ENCODE measurements at regions not wholly inside any gene's neighbourhood (a gene's known extent, or its start where the extent isn't known, plus 50 kb on each side); places are given as distances from the start of the nearest gene placed in this dataset.
"Not testable (repeated sequence)": the region's sequence is repeated elsewhere in the genome, so short reads cannot be mapped to it uniquely, and the experiment has no call there.

DNA sequence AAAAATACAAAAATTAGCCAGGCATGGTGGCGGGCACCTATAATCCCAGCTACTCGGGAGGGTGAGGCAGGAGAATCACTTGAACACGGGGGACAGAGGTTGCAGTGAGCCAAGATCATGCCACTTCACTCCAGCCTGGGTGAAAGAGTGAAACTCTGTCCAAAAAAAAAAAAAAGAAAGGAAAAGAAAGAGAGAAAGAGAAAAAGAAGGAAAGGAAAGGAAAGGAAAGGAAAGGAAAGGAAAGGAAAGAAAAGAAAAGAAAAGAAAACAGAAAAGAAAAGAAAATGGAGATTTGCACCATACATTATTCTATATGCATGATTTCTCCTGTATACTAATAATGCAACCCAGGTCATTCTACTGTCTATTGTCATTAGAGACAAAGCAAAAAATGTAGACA is 421.5 kb downstream of the PCDH19 start:
- not testable (repeated sequence) for DNase-seq

DNA sequence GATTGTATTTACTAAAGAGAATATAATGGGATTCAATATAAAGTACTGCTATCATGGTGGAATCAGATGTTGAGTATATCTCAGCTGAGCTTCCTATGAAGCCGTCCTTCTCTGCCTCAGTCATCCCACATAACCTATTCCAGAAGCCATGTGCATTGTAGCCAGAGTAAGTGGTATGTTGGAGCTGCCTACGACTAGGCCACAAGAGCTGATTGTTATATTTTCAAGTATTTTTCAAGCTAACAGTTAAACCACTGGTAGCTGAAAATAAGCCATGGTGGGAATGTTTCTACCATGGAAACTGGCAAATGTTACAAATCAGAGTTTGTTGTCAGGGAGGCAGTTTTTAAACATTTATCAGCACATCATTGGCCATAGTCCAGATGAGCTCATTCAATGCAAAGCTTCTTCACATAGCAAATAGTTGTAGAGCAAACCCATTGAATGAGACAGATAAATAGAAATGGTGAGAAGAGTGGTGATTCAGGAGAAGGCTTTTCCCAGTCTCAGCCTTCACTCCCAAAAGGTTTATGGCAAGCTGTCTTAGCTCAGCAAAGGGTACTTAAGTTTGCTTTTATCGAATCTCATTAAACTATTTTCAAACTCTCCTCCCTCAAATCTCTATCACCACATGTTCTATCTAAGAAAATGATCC is 436.4 kb downstream of the PCDH19 start:
- no peak for DNase-seq

DNA sequence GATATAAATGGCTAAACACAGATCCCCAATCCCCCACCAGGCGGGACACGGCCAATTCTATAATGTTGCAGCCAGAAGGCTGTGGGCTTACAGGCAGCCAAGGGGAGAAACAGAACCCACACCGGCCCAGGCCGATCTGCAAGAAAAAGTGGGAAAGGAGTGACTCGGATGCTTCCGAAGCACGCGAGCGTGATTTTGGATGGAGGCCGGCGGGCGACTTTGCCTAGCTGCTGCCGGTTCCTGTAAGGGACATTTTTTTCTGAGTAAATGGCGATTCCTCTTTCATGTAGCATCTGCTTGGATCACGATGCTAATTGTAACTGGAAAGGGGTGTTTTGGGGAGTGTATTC is 470.2 kb downstream of the PCDH19 start:
- DNase-seq: no peak

DNA sequence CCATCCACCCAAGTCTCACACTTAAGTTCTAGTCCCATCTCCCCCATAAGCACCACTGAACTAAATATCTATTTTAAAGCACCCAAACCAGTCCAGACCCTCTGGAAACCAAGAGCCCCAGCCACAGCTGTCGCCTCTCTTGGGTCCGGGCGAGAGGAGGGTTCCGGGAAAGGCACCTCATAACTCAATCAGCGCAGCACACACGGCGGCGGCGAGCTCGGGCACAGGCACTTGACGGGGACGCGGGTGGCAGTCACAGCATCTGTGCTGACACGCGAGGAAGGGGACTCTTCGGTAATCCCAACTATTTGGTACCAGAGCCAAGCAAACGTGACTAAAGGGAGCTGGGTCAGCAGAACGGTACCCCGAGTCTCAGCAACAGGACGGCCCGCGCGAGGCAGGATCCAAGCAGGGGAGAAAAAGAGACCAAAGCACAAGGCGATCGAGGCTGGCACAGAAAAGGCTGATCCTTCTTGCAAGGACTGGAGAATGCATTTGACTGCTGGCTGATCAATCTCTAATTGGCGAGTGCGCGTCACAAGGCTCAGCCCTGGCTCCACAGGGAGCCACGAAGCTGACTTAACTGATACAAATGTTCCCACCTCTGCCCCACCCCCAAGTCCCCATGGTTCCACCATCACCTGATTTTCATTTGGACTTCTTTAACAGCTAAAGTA is 470.7 kb downstream of the PCDH19 start:
- DNase-seq: not testable (repeated sequence)

DNA sequence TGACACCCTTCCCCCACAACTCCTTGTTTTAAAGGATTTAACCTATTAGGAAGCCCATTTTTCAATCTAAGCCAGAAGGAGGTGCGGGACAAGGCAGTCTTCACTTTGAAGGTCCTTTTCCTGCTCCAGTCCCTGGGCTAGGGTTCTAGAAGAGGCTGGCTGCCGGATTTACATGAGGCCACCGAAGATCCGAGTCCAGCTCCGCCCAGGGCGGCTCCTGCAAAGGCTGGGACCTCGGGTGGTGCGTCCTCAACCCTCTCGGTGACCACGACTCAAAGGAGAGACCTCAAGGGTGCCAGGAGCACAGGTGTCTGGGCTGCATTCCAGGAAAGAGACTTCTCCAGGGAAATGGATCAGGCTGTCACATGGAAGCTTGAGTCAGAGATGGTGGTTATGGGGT is 471.6 kb downstream of the PCDH19 start:
- DNase-seq: no peak

DNA sequence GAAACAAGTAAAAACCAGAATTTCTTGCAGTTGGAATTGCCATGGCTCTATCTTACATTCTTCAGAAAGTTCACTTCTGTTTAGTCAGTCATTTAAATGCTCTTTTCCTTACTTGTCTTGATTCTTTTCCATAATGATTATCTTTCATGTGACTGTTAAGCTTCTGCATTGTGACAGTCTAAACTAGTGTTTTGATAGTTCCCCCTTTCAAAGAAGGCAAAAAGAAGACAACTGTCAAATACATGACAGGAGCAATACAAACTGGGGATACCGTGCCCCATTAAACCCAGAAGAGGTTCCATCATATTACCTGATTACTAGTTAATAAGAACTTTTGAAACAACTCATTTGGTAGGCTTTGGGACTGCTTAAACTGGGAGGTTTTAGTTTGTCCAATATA is 476.2 kb downstream of the PCDH19 start:
- DNase-seq: no peak

DNA sequence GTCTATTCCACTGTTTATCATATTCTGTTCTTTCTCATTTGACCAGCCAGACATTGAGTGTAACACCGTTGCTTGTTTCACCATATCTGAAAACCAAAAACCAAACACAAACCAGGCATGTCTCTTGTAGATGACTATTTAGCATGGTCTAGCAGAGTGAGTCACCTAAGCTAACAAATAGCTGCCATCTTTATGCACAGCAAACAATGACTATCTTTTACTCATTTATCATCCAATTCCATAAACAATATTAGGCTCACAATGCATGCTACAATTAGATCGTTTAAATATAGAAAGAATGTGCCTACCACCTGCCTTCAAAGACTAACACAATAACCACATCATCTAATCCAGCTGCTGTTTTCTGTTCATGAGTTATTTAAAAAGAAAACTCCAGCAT is 495.4 kb downstream of the PCDH19 start:
- DNase-seq: peak; percentile 72 to 77

DNA sequence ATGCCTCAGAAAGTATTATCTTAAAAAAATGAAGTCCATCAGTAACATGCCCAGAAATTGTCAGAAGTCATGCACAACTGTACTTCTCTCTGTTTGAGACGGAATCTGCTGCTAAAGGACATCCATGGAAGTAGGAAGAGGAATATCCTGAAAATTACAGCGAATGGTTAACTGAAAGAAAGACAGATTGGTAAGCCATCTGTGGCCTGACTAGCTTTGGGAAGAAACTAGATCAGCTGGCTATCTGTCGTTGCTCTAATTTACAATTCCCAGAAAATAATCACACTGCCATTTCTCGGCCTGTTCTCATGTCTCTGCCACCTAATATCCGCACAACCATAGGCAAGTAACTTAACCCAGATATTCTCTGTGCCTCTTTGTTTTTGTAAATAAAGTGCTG is 496.5 kb downstream of the PCDH19 start:
- no peak for DNase-seq

DNA sequence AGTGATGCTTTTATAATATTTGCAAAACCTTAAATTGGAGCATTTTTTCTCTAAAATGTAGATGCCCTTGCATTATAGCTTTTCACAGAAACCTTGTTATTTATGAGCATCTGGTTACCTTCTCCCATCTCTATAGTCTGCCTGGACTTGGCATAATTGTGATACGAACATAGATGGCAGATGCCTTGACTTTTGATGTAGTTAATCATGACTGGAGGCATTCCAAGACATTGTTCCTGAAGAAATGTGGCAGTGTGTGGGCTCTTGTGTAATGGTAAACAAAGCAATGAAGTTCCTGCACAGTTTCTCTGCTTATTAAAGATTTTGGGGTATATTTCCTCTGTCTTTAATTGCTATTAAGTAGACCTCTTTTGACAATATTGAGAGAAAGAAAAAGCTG is 500.1 kb downstream of the PCDH19 start:
- DNase-seq: no peak

DNA sequence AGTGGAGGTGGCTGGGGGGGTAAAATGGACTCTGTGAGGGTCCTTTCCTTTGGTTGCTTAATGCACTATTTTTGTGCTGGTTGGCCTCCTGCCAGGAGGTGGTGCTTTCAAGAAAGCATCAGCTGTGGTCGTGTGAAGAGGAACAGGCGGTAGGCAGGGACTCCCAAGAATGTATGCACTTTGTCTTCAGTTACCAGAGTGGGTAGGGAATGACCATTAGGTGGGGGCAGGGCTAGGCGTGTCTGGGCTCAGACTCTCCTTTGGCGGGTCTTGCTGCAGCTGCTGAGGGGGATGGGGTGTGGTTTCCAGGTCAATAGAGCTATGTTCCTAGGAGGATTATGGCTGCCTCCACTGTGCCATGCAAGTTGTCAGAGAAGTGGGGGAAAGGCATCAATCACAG is 509.0 kb downstream of the PCDH19 start:
- no peak for DNase-seq

DNA sequence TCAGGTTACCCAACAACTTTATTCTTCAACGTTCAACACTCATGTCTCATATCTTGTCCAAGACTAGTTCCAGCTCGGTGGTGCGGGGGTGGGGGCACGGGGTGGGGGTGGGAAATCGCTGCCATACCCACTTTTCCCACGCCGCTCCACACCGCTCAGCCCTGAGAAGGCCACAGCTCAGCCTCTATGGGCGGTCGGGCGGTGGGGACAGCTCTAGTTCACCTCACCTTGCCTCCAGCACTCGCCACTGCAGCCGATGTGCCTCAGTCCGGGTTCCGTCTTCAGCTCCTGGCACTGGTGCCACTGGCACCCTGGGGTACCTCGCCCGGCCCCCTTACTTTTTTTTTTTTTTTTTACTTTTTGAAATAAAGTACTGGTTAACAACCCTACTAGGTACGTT is 522.2 kb downstream of the PCDH19 start:
- DNase-seq: no peak

DNA sequence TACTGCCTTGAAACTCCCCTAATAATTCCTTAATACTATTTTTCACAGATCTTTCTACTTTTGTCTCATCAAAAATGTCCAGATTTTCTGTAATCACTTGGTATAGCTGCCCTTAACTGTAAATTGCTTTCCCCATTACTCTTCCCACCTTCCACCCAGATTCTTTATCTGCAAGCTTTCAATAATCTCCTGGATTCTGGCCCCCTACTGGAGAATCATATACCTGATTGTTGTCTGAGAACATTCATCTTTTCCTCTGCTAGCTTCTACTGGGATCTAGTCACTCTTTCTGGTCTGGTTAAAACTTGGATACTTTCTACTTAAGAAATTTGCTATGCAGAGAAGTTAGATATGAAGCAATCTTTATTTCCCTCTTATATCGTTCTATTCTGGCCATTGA is 552.6 kb downstream of the PCDH19 start:
- no peak for DNase-seq

DNA sequence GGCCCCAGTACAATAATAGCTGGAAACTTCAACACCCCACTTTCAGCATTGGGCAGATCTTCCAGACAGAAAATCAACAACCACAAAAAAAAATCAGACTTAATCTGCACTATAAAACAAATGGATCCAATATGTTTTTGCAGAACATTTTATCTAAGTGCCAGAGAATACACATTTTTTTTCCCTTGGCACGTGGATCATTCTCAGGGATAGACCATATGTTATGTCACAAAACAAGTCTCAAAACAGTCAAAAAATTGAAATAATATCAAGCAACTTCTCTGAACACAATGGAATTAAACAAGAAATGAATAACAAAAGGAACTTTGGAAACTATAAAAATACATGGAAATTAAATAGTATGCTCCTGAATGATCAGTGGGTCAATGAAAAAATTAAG is 576.3 kb downstream of the PCDH19 start:
- no peak for DNase-seq

DNA sequence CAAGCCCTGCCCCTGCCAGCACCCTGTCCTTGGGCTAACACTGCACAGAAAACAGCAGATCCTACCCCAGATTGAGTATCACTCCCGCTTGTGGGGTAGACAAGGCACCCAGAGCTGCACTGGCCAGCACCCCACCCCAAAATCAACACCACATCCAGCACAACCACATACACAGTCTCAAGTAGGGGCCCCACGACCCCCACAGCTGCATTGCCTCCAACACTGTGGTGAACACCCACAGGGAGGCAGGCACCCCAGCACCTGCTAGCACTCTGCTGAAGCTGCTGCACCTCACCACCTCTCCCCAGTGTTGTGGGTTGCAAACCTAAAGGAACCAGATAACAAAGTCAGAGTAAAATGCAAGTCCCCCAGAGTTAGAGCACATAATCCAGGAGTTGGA is 589.9 kb downstream of the PCDH19 start:
- no peak for DNase-seq

DNA sequence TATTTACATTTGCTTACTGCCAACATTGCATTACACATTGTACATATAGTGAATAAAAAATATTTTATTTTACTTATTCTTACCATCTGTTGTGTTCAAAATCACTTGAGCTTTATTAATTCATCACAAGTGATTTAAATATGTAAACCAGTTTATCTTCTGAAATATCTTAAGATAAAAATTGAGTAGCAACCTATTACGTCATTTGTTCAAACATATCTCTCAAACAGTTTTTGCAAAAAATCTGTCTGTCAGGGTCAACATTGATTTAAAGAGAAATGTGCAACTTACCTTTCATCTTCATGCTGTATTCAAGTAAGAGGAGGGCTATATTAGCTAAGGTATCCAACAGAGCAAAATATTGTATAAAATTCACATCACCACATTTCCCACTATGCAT is 610.1 kb downstream of the PCDH19 start:
- DNase-seq: no peak

DNA sequence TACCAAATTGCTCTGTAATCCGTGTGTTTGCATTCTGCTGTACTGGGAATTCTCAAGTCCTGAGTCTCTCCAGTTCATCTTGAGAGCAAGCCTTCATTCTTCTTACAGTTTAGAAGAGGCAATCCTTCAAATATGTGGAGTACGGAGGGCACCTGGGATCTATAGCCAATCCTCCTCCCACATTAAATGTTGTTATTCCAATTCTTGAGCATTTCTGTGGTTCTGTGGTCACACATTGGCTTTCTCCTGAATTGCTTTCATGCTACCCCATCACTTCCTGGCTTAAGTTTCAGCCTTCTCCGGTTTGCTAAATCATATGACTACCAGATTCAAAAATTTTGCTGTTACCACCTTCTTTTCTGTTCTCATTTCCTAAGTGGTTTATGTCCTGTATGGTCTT is 611.1 kb downstream of the PCDH19 start:
- DNase-seq: no peak

DNA sequence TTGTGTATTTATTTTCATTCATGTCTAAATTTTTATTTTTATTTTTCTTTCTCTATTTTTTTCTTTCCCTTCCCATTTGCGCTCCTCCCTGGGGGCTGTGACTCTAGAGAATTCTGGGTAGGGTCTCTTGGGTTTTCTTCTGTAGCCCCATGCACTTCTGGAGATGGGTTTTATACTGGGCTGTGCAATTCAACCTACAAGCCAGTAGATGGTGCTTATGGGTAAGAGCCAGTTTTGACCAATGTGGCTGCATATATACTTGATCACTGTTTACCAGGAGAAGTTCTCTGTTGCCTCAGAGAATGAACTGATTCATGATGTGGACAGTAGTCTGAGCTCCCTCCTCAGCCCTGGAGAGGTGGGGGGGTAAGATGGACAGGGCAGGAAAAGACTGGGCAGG is 614.6 kb downstream of the PCDH19 start:
- peak in 1 of 2 experiments; percentile 2 for DNase-seq

DNA sequence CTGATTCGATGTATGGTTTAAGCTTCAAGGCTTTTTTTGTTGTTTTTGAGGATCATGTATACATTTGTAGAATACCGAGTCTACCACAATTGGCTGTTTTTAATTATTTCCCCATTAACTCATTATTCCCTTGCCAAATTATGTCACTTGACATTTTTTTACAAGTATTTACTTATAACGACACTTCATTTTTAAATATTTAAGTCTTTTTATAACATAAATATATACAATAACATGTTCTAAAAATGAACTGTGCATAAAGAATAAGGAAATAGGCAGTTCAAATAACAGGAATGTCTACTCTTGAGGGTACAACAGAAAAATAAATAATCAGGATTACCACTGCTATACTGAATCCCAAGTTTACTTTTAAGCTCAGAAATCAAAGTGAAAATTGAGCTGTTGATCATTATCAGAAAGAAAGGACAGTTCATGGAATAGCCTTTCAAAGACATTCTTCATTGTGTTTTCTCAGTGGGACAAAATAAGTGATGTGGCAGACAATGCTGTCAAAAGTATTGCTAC is 627.5 kb downstream of the PCDH19 start:
- DNase-seq: no peak

DNA sequence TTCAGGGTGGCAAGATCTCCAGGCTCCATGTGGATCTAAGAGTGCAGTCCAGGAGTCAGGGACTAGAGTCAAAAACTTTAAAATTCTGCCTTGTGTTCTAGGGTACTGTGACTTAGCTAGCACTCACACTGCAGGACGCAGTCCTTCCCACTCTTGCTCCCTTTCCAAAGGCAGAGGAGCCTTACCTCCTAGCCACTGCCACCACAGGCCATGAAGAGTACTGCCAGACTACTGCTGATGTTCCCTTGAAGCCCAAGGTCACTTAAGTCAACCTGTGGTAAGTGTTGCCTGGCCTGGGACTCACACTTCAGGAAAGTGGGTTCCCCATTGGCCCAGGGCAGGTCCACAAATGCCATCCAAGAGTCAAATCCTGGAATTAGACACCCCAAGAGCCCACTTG is 632.2 kb downstream of the PCDH19 start:
- no peak for DNase-seq

DNA sequence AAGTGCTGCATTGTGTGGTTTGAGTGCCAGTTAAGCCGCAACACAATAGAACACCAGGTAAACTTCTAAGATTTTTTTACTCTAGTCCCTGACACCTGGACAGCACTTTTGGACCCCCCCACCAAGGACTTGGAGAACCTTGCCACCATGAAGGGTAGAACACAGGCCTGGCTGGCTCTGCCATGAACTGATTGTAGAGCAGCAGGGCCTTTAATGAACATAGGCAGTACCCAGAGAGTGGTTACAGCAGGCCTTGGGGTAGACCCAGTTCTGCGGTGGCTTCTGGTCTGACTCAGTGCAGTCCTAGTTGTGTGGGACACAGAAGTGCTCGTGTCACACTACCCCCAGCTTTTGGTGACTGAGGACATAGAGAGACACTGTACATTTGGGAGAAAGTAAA is 648.3 kb downstream of the PCDH19 start:
- DNase-seq: no peak

DNA sequence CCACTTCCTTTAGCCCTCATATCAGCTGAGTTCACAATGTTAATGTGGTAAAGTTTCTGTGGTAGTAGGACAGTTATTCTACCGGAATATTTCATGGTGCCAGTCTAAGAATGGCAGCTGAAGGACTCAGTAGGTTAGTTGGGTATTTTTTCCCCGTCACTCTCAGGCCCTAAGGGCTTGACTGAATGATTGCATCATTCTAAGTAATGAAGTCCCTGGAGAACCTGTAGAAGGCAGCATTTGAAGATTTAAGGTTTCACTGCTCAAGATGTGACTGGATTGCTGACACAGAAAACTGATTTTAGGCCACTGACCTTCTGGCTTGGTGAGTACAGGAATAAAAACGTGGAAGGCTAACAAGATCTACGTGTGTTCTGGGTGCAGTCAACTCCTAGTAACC is 657.3 kb downstream of the PCDH19 start:
- no peak for DNase-seq

DNA sequence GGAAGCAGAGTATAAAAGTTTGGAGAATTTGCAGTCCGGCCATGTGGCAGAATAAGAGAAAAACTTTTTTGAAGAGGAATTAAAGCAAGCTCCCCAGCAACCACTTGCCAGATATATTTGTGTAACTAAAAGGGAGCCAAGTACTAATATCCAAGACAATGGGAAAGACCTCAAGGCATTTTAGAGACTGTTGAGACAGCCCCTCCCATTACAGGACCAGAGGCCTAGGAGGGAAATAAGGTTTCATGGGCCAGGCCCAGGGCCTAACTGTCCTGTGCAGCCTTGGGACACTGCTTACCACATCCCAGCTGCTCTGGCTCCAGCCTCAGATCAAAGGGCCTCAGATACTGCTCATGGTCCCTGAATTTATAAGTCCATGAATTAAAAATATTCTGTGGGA is 659.4 kb downstream of the PCDH19 start:
- no peak for DNase-seq

DNA sequence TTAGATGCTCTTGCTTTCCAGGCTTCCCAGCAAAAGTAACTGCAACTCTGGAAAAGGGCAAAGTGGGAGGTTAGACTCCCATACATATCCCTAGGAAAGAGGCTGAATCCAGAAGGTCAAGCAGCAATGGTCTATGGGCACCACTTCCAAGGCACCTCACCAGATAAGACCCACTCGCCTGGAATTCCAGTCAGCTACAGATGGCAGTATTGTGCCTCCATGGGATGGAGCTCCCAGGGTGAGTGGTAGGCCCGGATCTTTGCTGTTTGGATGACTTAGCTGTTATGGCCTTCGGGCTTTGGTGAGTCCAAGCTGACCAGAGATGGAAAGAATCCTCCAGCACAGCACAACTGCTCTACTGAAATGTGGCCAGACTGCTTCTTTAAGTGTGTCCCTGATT is 688.0 kb downstream of the PCDH19 start:
- DNase-seq: no peak

DNA sequence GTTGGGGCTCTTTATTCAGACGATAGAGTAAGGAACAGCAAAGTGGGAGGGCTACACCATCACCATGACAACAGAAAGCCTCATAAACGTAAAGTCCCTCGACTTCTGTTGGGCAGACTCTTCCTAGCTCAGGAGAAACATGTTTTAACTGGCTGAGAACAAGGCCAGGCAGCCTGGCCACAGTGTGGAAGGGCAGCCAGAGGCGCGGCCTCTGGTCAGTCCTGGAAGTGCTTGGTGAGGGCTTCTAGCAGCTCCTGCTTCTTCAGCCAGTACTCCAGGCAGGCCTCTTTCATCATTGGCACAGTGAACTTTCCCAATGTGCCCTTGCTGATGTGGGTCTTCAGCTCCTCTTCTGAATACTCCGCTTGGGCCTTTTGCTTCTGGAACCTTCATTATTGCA is 690.9 kb downstream of the PCDH19 start:
- no peak for DNase-seq

DNA sequence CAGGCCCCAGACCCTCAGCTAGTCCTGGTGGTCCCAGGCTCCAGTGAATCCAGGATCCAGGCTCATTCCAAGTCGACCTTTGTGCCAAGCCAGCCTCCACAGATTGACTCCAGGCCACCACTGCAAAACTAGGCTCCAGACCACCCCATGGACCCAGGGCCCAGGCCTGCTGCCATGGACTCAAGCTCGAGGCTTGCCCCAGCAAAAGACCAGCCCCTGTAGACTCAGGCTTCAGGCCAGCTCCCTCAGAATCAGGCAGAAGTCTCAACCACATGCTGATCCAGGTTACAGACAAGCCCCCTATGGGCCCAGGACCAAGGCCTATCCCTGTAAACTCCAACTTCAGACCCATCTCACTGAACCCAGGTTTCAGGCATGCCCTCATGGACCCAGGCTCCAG is 692.4 kb downstream of the PCDH19 start:
- DNase-seq: no peak
